ENCODE measurements at regions not wholly inside any gene's neighbourhood (a gene's known extent, or its start where the extent isn't known, plus 50 kb on each side); places are given as distances from the start of the nearest gene placed in this dataset.

GRCh38 chr12:46963977-46964971 lies 115.1 kb upstream of the PCED1B start:
- TF ChIP-seq EZH2phosphoT487 (IDR thresholded peaks at IDR 0.05; ENCODE audit: insufficient read depth, low read depth), result no peak
- no peak for TF ChIP-seq EZH2 (IDR thresholded peaks at IDR 0.05; ENCODE audit: insufficient read depth, poor library complexity, severe bottlenecking)
